ENCODE measurements at regions not wholly inside any gene's neighbourhood (a gene's known extent, or its start where the extent isn't known, plus 50 kb on each side); places are given as distances from the start of the nearest gene placed in this dataset.

DNA sequence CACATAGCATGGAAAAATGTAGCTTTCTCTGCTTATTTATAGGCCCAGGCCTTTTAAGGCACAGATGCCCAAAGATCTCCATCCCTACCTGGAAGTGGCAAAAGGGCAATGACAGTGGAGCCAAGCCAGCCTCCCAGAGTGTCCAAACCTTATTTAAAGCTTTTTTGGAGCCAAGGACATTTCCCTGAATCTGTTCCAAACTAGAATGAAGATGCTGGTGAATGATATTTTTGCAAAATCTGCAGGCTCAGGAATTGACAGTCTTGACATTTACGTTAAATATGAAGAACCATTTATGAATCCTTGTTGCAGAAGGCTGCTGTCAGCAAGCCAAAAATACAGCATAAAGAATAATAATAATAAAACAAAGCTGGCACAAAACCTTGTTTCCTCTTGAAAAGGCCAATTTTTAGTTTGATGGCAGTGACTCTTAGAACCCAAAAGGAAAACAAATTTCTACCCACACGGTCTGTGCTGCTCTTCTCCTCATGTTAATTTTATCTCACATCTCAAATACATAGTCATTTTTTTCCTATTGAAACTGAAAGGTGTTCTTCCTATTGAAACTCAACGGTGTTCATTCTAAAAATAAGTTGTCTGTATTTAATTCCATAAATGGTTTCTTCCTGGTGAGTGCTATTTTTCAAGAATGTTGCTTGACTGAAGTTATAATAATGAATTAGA is 206.3 kb upstream of the TBL1X start:
- Histone ChIP-seq H4K20me1 (ENCODE audit: insufficient read depth, low read length) (no peaks in the 10 kb centered on the region), H3K4me1 (ENCODE audit: control insufficient read depth, insufficient read depth, low read length) (no peaks in the 10 kb centered on the region), H2BK20ac (ENCODE audit: low read depth, low read length) (no peak overlapping the region), H3K4me2 (ENCODE audit: low read depth, low read length) (no peak overlapping the region), H4K5ac (ENCODE audit: low read depth, low read length) (no peak overlapping the region), H2BK120ac (ENCODE audit: low read depth, low read length) (no peak overlapping the region), H3K9me3 (ENCODE audit: control insufficient read depth, insufficient read depth, low read length) (no peaks in the 10 kb centered on the region), H3K4ac (ENCODE audit: low read depth, low read length) (no peak overlapping the region), H3K18ac (ENCODE audit: low read depth, low read length) (no peak overlapping the region), H3K23ac (ENCODE audit: low read depth, low read length) (no peak overlapping the region), H2AFZ (replicated peaks; ENCODE audit: low read length, poor library complexity) (no peak overlapping the region), H4K91ac (ENCODE audit: insufficient read depth, low read depth, low read length) (no peak overlapping the region), H2AK5ac (ENCODE audit: low read depth, low read length) (no peak overlapping the region), H3K9ac (ENCODE audit: low read depth, low read length) (no peak overlapping the region), H4K8ac (ENCODE audit: low read depth in 2 of 2, low read length in 2 of 2) (no peak overlapping the region), H3K27ac (ENCODE audit: insufficient read depth, low read length) (no peak overlapping the region), H3K36me3 (ENCODE audit: control insufficient read depth, insufficient read depth, low read length) (no peaks in the 10 kb centered on the region), H2BK15ac (ENCODE audit: low read depth, low read length) (no peak overlapping the region), H2BK5ac (ENCODE audit: low read depth, low read length, poor library complexity, severe bottlenecking) (no peak overlapping the region), H3K14ac (replicated peaks; ENCODE audit: low read depth, low read length) (no peak overlapping the region), H3K9me1 (ENCODE audit: insufficient read depth, low read length) (no peaks in the 10 kb centered on the region), H2AK9ac (replicated peaks; ENCODE audit: low read depth, low read length, poor library complexity) (no peak overlapping the region), H3K4me3 (ENCODE audit: insufficient read depth, low read depth, low read length) (no peak overlapping the region), H3K79me1 (ENCODE audit: low read depth in 1 of 2, low read length in 2 of 2) (no peaks in the 10 kb centered on the region), H3K56ac (ENCODE audit: extremely low read depth, insufficient read depth, low read length) (no peak overlapping the region), H3K27me3 (ENCODE audit: control insufficient read depth, insufficient read depth, low read length) (no peaks in the 10 kb centered on the region)
- dilution Hi-C loops (cut with HindIII; ENCODE audit: low sequenced_read_pairs, unreplicated experiment), result no loop called here
- no CpG with 5 or more reads among the region's 3 CpGs for WGBS, 2 experiments (ENCODE audit: extremely low coverage in 2 of 2, insufficient read length in 1 of 2)
- no peak for ATAC-seq (ENCODE audit: low read depth)
- POLR2A ChIA-PET (ENCODE audit: unreplicated experiment), result no interaction called here
- no peak for DNase-seq
- in situ Hi-C loops (cut with MboI; ENCODE audit: low sequenced_read_pairs), result no loop called here
- CTCF ChIA-PET, result no interaction called here
- intact Hi-C loops (cut with micrococcal nuclease), result no loop called here
- TF ChIP-seq MAFK (IDR thresholded peaks at IDR 0.05; ENCODE audit: low read depth, low read length), result no peak
- no peak for TF ChIP-seq POLR2A (IDR thresholded peaks at IDR 0.05; ENCODE audit: low read depth, low read length)
- TF ChIP-seq MAZ (IDR thresholded peaks at IDR 0.05; ENCODE audit: borderline replicate concordance, low read depth, low read length), result no peak
- TF ChIP-seq RAD21 (IDR thresholded peaks at IDR 0.05; ENCODE audit: low read length), result no peak
- no peak for TF ChIP-seq MXI1 (IDR thresholded peaks at IDR 0.05; ENCODE audit: borderline replicate concordance, low read depth, low read length)
- BruUV-seq (replicated peaks), result no TSS peak

Data from IMR-90 (cell line).